HG03039 (cell line): ENCODE measurements at regions not wholly inside any gene's neighbourhood (a gene's known extent, or its start where the extent isn't known, plus 50 kb on each side); places are given as distances from the start of the nearest gene placed in this dataset.

Source experiments
- ATAC-seq: cut with Tn5 transposase; IDR thresholded peaks from one replicate; pipeline ENCODE4 v1.9.1; 2021; ENCODE audit warnings: mild to moderate bottlenecking, moderate library complexity; ENCODE audit not compliant: unreplicated experiment

GRCh38 chr9:20054734-20055133 is 265.9 kb upstream of the SLC24A2 start:
- no peak for ATAC-seq

GRCh38 chr9:20048985-20049384 is 260.1 kb upstream of the SLC24A2 start:
- no peak for ATAC-seq

GRCh38 chr9:20048437-20048836 is 259.6 kb upstream of the SLC24A2 start:
- ATAC-seq: no peak

GRCh38 chr9:20044686-20045085 is 255.8 kb upstream of the SLC24A2 start:
- ATAC-seq: no peak

- ATAC-seq: no peak
Observed at GRCh38 chr9:20043461-20043860, 254.6 kb upstream of the SLC24A2 start.

GRCh38 chr9:20043035-20043434 is 254.2 kb upstream of the SLC24A2 start:
- ATAC-seq: peak; percentile 42

GRCh38 chr9:20042128-20042711 is 253.4 kb upstream of the SLC24A2 start:
- ATAC-seq: no peak

GRCh38 chr9:20041697-20042081 is 252.9 kb upstream of the SLC24A2 start:
- no peak for ATAC-seq

- no peak for ATAC-seq
Observed at GRCh38 chr9:20040991-20041696, 252.3 kb upstream of the SLC24A2 start.

GRCh38 chr9:20037699-20038098 is 248.9 kb upstream of the SLC24A2 start:
- ATAC-seq: no peak

- no peak for ATAC-seq
Observed at GRCh38 chr9:20033511-20033910, 244.7 kb upstream of the SLC24A2 start.

- ATAC-seq: no peak
Observed at GRCh38 chr9:20032413-20033006, 243.7 kb upstream of the SLC24A2 start.

- no peak for ATAC-seq
Observed at GRCh38 chr9:20031836-20032235, 243.0 kb upstream of the SLC24A2 start.

GRCh38 chr9:20030671-20031070 is 241.8 kb upstream of the SLC24A2 start:
- ATAC-seq: no peak

GRCh38 chr9:20030221-20030620 is 241.4 kb upstream of the SLC24A2 start:
- no peak for ATAC-seq

- no peak for ATAC-seq
Observed at GRCh38 chr9:20028849-20029231, 240.0 kb upstream of the SLC24A2 start.

GRCh38 chr9:20028192-20028848 is 239.5 kb upstream of the SLC24A2 start:
- ATAC-seq: no peak

GRCh38 chr9:20023961-20024571 is 235.2 kb upstream of the SLC24A2 start:
- ATAC-seq: no peak

GRCh38 chr9:20023210-20023905 is 234.5 kb upstream of the SLC24A2 start:
- ATAC-seq: no peak

GRCh38 chr9:20022410-20022809 is 233.6 kb upstream of the SLC24A2 start:
- no peak for ATAC-seq

GRCh38 chr9:20016611-20017010 is 227.8 kb upstream of the SLC24A2 start:
- ATAC-seq: no peak
